IPS DF 4.7 (cell line): ENCODE measurements at regions not wholly inside any gene's neighbourhood (a gene's known extent, or its start where the extent isn't known, plus 50 kb on each side); places are given as distances from the start of the nearest gene placed in this dataset.

Experiments
- DNase-seq: peaks from one replicate; pipeline ENCODE4 v3.0.0-alpha.2; 2013; ENCODE audit warnings: low spot score; ENCODE audit errors: extremely low read depth

- DNase-seq = no peak
Measured at GRCh38 chr9:108296056-108296455, 559.7 kb downstream of the ACTL7B start.

- DNase-seq = no peak
Measured at GRCh38 chr9:108291586-108291932, 564.2 kb downstream of the ACTL7B start.

- no peak for DNase-seq
Measured at GRCh38 chr9:108290839-108291585, 564.8 kb downstream of the ACTL7B start.

- DNase-seq = no peak
Measured at GRCh38 chr9:108286638-108287206, 569.1 kb downstream of the ACTL7B start.

- no peak for DNase-seq
Measured at GRCh38 chr9:108283696-108284095, 572.1 kb downstream of the ACTL7B start.

GRCh38 chr9:108282872-108283271, 572.9 kb downstream of the ACTL7B start:
- no peak for DNase-seq

GRCh38 chr9:108281696-108282095, 574.1 kb downstream of the ACTL7B start:
- DNase-seq = no peak

- no peak for DNase-seq
Measured at GRCh38 chr9:108278341-108278740, 577.4 kb downstream of the ACTL7B start.

GRCh38 chr9:108277216-108277615, 578.6 kb downstream of the ACTL7B start:
- DNase-seq = no peak

- DNase-seq = no peak
Measured at GRCh38 chr9:108275906-108276305, 579.9 kb downstream of the ACTL7B start.

GRCh38 chr9:108274971-108275370, 580.8 kb downstream of the ACTL7B start:
- no peak for DNase-seq

GRCh38 chr9:108273988-108274387, 581.8 kb downstream of the ACTL7B start:
- no peak for DNase-seq

GRCh38 chr9:108272349-108272899, 583.4 kb downstream of the ACTL7B start:
- no peak for DNase-seq

GRCh38 chr9:108271646-108272348, 584.0 kb downstream of the ACTL7B start:
- DNase-seq = no peak

- no peak for DNase-seq
Measured at GRCh38 chr9:108271236-108271635, 584.5 kb downstream of the ACTL7B start.

- no peak for DNase-seq
Measured at GRCh38 chr9:108270561-108270960, 585.2 kb downstream of the ACTL7B start.

GRCh38 chr9:108270051-108270450, 585.7 kb downstream of the ACTL7B start:
- no peak for DNase-seq

- DNase-seq = no peak
Measured at GRCh38 chr9:108269371-108269770, 586.4 kb downstream of the ACTL7B start.

GRCh38 chr9:108265065-108265464, 590.7 kb downstream of the ACTL7B start:
- DNase-seq = no peak

GRCh38 chr9:108264093-108264492, 591.7 kb downstream of the ACTL7B start:
- DNase-seq = no peak

- DNase-seq = no peak
Measured at GRCh38 chr9:108262836-108263235, 593.0 kb downstream of the ACTL7B start.

GRCh38 chr9:108259917-108260675, 595.7 kb downstream of the ACTL7B start:
- DNase-seq = no peak
